ENCODE measurements at regions not wholly inside any gene's neighbourhood (a gene's known extent, or its start where the extent isn't known, plus 50 kb on each side); places are given as distances from the start of the nearest gene placed in this dataset.

DNA sequence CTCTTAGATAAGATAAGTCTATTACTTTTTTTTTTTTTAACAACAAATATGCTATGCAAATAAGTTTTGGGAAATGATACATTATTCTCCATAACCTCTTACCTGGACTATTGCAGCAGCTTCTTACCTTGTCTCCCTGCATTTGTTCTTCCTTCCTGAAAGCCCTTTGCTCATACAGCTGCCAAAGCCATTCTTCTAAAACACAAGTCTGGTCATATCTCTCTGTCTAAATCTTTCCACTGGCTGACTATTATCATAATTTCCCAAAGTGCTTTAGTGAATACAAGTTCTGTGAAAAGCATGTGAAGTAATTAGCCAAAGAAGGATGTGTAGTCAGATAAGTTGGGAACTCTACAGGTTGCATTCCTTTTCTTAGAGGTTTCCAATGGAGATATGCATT is 115.4 kb upstream of the CNTLN start:
- no peak overlapping the region for H3K27ac ChIP-seq
- no peak for DNase-seq (ENCODE audit: low read depth, low spot score)

- no peak overlapping the region for H3K27ac ChIP-seq
- DNase-seq (ENCODE audit: low read depth, low spot score): no peak
These were observed 116.2 kb upstream of the CNTLN start for GRCh38 chr9:17018540-17019196.

- no peak overlapping the region for H3K27ac ChIP-seq
- DNase-seq (ENCODE audit: low read depth, low spot score): no peak
These were observed 116.8 kb upstream of the CNTLN start for GRCh38 chr9:17017931-17018491.

- no peak for DNase-seq (ENCODE audit: low read depth, low spot score)
- peak overlapping the region; percentile 60 for H3K27ac ChIP-seq
These were observed 120.9 kb upstream of the CNTLN start for GRCh38 chr9:17013891-17014290.

- H3K27ac ChIP-seq: peak overlapping the region; percentile 60
- DNase-seq (ENCODE audit: low read depth, low spot score): peak; percentile 29
These were observed 121.8 kb upstream of the CNTLN start for GRCh38 chr9:17013010-17013409.

- H3K27ac ChIP-seq: no peak overlapping the region
- DNase-seq (ENCODE audit: low read depth, low spot score): no peak
These were observed 123.0 kb upstream of the CNTLN start for GRCh38 chr9:17011880-17012279.

DNA sequence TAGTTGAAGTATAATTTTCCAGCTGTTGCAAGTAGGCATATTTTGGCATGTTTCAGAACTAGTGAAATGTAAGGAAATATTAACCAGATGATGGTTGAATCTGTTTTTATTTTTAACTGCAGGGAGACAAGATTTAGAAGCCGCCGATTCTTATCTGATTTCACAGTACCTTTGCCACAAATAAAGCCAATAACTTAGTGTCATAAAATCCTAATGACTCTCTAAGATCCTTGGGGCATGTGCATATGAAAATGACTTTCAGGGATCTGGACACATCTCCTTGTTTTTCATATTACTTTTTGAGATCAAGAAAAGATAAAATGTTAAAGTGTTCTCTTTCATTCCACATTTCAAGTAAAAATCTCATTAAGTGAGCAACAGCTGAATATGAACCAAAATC is 125.8 kb upstream of the CNTLN start:
- H3K27ac ChIP-seq: no peak overlapping the region
- DNase-seq (ENCODE audit: low read depth, low spot score): no peak

DNA sequence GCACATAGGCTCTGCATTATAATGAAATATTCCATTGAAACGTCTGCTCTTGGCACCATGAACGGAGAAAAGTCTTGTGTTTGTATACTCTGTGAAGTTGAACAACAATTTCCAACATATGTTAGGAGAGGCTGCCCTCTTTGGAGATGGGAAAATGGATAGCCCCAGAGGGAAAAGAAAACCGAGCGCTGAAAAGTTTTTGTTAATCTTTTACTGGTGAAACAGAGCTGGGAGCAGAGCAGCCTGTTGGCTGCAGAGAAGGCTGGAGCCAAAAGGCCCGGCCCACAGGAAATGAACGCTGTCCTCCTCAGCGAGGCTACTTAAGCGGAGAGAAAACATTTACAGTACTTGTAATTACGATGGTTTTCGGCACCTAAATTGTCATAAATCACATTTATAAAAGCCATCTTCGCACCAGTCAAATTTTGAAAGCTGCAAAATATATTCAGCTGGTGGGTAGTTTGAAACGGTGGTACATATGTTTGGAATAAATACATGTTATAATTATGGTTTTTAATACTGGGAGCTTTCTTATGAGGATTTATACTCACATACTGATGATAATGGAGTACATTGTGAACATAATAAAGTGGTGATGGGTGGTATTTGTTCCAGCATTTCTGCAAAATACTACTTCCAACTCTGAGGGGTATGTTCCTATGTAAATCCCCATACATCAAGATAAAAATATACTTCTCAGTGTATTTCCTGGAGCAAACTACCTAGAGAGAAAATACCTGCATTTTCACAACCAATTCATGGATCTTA is 129.6 kb upstream of the CNTLN start:
- no peak for DNase-seq (ENCODE audit: low read depth, low spot score)
- peak overlapping the region; percentile 52 for H3K27ac ChIP-seq

DNA sequence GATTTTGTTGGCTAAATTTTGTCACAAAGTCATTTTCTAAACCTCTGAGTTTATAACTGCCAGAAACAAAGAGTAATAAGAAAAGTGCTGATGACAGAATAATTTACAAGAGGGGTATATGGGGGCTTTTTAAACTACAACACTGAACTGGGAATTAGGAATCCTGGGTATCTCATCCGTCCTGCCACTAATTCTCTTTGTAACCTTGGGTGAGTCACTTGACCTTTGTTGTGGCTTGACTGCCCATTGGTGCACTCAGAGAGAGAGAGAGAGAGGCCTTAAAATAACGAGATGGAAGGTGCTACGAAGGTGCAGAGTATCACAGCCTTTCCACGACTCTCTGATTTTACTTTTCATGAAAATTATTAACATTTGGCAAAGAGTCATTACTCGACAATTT is 130.3 kb upstream of the CNTLN start:
- no peak for DNase-seq (ENCODE audit: low read depth, low spot score)

GRCh38 chr9:17003576-17004240 is 131.1 kb upstream of the CNTLN start:
- no peak for DNase-seq (ENCODE audit: low read depth, low spot score)
- peak overlapping the region; percentile 52 for H3K27ac ChIP-seq

More for the DNA sequence above, 130.3 kb upstream of the CNTLN start:
- peak overlapping the region; percentile 52 for H3K27ac ChIP-seq

DNA sequence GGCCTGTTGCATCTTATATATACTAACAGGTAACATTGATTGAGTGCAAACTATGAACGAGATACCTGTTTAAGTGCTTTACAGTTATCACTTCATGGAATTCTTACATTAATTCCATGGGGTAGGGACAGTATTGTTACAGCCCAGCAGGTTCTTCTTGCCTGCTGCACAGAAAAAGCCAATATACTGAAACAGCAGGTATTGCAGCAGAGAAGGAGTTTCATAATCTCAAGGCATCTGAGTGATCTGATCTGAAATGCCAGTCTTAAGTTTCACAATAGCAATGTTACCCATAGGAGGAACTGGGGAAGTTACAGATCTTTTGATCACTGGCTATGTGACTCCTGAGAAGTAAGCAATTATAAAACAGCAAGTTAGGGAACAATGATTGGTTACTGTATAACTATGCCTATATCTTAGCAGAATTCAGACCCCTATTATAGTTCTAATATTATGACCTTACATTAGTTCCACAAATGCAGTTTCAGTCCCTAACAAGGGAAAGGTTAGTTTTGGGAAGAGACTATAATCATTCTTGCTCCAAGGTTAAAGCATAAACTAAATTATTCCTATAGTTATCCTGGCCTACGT is 126.5 kb upstream of the BNC2 start:
- DNase-seq (ENCODE audit: low read depth, low spot score): no peak

GRCh38 chr9:16992138-16992537 is 121.7 kb upstream of the BNC2 start:
- no peak overlapping the region for H3K27ac ChIP-seq
- DNase-seq (ENCODE audit: low read depth, low spot score): no peak

More for the DNA sequence above, 126.5 kb upstream of the BNC2 start:
- no peak overlapping the region for H3K27ac ChIP-seq

GRCh38 chr9:16987026-16987425 is 116.6 kb upstream of the BNC2 start:
- H3K27ac ChIP-seq: no peak overlapping the region
- peak; percentile 43 for DNase-seq (ENCODE audit: low read depth, low spot score)

GRCh38 chr9:16986556-16986955 is 116.1 kb upstream of the BNC2 start:
- no peak for DNase-seq (ENCODE audit: low read depth, low spot score)
- H3K27ac ChIP-seq: no peak overlapping the region

DNA sequence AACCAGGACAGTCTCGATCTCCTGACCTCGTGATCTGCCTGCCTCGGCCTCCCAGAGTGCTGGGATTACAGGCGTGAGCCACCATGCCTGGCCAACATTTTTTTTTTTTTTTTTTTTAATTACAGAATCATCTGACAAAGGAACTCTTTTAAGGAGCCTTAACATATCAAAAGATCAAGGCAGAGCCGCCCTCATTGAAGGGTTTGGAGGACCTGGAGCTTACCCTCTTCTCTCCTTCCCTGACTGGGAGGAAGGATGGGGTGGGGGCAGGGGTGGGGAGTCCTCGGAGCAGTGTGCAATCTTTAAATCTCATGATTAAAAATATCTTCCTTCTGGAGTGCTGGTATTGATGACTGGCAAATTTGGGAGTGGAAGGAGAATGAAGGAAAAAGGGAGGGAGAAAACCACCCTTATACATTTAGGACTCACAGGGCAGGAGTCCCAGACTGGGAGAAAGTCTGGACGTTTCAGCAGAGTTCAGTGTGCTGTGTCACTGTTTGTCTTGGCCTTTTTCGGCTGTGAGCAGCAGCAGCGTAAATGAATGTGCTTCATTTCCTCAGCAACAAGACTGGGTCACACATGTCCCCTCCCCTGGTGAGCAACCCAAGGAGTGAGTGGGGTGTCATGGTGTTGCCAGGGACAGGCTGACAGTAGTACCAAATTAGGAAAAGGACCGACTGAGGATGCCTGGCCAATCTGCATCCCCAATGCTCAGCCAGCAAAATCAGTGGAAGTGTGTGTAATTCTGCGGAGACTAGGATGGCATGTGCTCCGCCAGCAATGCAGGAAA is 115.3 kb upstream of the BNC2 start:
- DNase-seq (ENCODE audit: low read depth, low spot score): no peak
- H3K27ac ChIP-seq: no peak overlapping the region

DNA sequence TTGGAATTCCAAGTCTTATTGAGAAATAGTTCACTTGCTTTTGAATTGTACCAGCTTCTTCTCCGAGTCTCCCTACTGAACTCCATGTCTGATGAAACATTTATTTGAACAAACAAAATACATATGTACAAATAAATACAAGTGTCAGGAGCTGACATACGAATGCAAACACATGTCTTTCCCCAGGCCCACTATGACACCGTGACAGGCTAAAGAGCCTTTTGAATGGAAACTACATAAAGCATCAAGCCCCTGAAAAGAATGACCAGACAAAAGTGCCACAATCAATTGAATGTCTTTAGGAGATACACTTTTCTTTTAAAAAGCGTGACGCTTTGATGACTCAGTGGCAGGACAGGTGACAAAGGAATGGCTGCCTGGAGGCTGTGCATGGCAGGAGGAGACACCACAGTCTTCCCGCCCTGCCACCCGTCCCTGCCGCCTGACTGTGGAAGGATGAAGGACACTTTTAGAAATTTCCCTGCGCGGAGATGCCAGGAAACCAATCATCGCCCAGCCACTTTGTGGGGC is 112.4 kb upstream of the BNC2 start:
- no peak for DNase-seq (ENCODE audit: low read depth, low spot score)
- H3K27ac ChIP-seq: no peak overlapping the region

GRCh38 chr9:16976427-16976826 is 106.0 kb upstream of the BNC2 start:
- no peak overlapping the region for H3K27ac ChIP-seq
- DNase-seq (ENCODE audit: low read depth, low spot score): no peak

DNA sequence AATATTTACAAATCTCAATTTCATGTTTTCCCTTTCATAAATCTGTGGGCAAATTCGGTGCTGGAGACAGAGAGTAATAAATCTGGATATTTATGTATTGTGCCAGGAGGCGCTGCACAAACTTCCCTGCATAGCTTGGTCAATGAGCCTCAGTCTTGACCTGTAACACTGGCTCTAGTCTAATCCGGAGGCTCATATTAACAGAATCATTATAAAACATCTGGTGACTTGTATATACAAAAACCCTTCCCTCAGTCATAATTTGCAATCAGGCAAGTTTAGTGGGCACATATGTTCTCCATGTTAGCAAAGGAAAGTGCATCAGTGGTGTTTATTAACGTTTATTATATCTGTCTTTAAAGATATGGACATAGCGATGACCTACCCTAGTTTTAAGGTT is 104.0 kb upstream of the BNC2 start:
- no peak for DNase-seq (ENCODE audit: low read depth, low spot score)
- H3K27ac ChIP-seq: no peak overlapping the region

DNA sequence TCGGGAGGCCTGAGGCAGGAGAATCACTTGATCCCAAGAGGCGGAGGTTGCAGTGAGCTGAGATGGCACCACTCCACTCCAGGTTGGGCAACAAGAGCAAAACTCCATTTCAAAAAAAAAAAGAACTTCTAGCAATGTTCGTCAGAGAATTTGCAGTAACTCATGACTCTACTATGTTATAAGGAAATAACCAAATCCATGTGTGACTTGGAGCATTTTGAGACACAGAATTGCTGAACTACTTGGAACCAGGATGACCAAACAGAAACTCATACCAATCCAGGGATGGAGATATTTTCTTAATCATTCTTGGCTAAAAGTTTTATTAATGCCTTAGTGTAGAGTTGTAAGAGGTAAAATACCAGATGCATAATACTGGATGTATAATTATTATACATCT is 99.9 kb upstream of the BNC2 start:
- H3K27ac ChIP-seq: no peak overlapping the region
- no peak for DNase-seq (ENCODE audit: low read depth, low spot score)

- no peak overlapping the region for H3K27ac ChIP-seq
- DNase-seq (ENCODE audit: low read depth, low spot score): peak; percentile 53
These were observed 93.8 kb upstream of the BNC2 start for GRCh38 chr9:16964228-16964627.

Data from epithelial cell of prostate (primary cell).